ENCODE measurements at regions not wholly inside any gene's neighbourhood (a gene's known extent, or its start where the extent isn't known, plus 50 kb on each side); places are given as distances from the start of the nearest gene placed in this dataset.

DNA sequence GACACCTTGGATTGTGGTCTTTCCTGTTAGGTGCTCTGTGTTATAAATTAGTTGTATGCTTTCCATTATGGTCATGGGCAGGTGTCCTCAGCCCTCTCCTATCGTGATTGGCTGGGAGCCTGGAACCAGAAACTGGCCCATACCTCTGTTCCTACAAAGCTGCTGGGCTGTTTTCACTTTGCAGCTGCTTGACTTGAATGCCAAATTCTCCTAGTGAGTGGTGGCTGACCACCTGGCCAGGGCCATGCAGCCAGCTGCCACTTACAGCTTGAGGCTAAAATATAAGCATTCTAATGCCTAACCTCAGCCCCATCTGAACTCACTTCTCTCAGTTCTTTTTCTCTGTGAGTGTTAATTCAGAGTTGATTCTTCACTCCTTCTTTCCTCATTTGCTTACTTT lies 239.3 kb upstream of the GBE1 start:
- no peak for TF ChIP-seq EZH2 (IDR thresholded peaks at IDR 0.05; ENCODE audit: insufficient read depth, poor library complexity, severe bottlenecking)
- no peak for TF ChIP-seq EZH2phosphoT487 (IDR thresholded peaks at IDR 0.05; ENCODE audit: insufficient read depth, low read depth)
